OCI-LY3 (cell line): ENCODE measurements at regions not wholly inside any gene's neighbourhood (a gene's known extent, or its start where the extent isn't known, plus 50 kb on each side); places are given as distances from the start of the nearest gene placed in this dataset.

Source experiments
- H2AFZ ChIP-seq: fragments of 200-600, 300-600 bp; shearing (Covaris generic); 2 replicates; pipeline ENCODE4 v1.6.0; 2014; ENCODE audit warnings: antibody characterized with exemption, low read depth, low read length
- H3K27ac ChIP-seq: fragments of 200-600, 300-600 bp; sonication (generic); 2 replicates; pipeline ENCODE4 v1.5.1; 2014; ENCODE audit warnings: mild to moderate bottlenecking, low read length, moderate library complexity, mixed read lengths
- H3K27me3 ChIP-seq: fragments of 200-600, 300-600 bp; sonication (generic); 2 replicates; pipeline ENCODE4 v1.6.1; 2014; ENCODE audit warnings: low read depth, low read length, mixed read lengths
- H3K36me3 ChIP-seq: fragments of 200-600, 300-600 bp; sonication (generic); replicated peaks from 2 replicates; pipeline ENCODE3; 2014; ENCODE audit warnings: low read depth, low read length, mixed read lengths
- H3K4me1 ChIP-seq: fragments of 300-600, 200-600 bp; sonication (generic); 2 replicates; pipeline ENCODE4 v1.6.1; 2014; ENCODE audit warnings: low read length, mixed read lengths
- H3K4me2 ChIP-seq: fragments of 200-600, 300-600 bp; sonication (generic); 2 replicates; pipeline ENCODE4 v1.6.1; 2014; ENCODE audit warnings: low read length, mixed read lengths
- H3K4me3 ChIP-seq: fragments of 300-600, 200-600 bp; sonication (generic); 2 replicates; pipeline ENCODE4 v1.5.1; 2014; ENCODE audit warnings: antibody characterized with exemption, mild to moderate bottlenecking, low read length, moderate library complexity
- H3K79me2 ChIP-seq: fragments of 300-600, 200-600 bp; shearing (Covaris generic); 2 replicates; pipeline ENCODE4 v1.6.1; 2014; ENCODE audit warnings: mild to moderate bottlenecking, low read length, mixed read lengths
- H3K9ac ChIP-seq: fragments of 300-600, 200-600 bp; shearing (Covaris generic); 2 replicates; pipeline ENCODE4 v1.6.0; 2014; ENCODE audit warnings: mild to moderate bottlenecking, low read length, moderate library complexity
- H3K9me3 ChIP-seq: fragments of 200-600, 300-600 bp; shearing (Covaris generic); 2 replicates; pipeline ENCODE4 v1.6.1; 2014; ENCODE audit warnings: low read length, mixed read lengths; ENCODE audit not compliant: insufficient read depth
- H4K20me1 ChIP-seq: fragments of 200-600, 300-600 bp; sonication (generic); 2 replicates; pipeline ENCODE4 v1.6.1; 2016; ENCODE audit warnings: low read length, mixed read lengths; ENCODE audit not compliant: insufficient read depth
- CTCF ChIP-seq: fragments of 200-600, 300-600 bp; sonication (generic); IDR thresholded peaks from 2 replicates; pipeline ENCODE4 v1.5.1; 2014; ENCODE audit warnings: antibody characterized with exemption, low read length, low read depth
- EZH2phosphoT487 ChIP-seq: fragments of 200-600 bp; shearing (Covaris generic); IDR thresholded peaks from 2 replicates; pipeline ENCODE4 v1.6.1; 2018; ENCODE audit warnings: antibody characterized with exemption, mixed run types, low read depth

GRCh38 chr20:12591949-12592470 is 416.8 kb upstream of the SPTLC3 start:
- Histone ChIP-seq H3K79me2 (no peaks in the 10 kb centered on the region), H3K9me3 (no peaks in the 10 kb centered on the region), H3K4me1 (no peaks in the 10 kb centered on the region), H3K9ac (no peak overlapping the region), H3K27ac (no peak overlapping the region), H3K27me3 (no peaks in the 10 kb centered on the region), H3K4me2 (no peak overlapping the region), H3K36me3 (no peaks in the 10 kb centered on the region), H3K4me3 (no peak overlapping the region), H4K20me1 (no peaks in the 10 kb centered on the region), H2AFZ (no peak overlapping the region)
- no peak for TF ChIP-seq EZH2phosphoT487

- Histone ChIP-seq H3K27me3 (no peaks in the 10 kb centered on the region), H3K9ac (no peak overlapping the region), H3K36me3 (no peaks in the 10 kb centered on the region), H3K9me3 (no peaks in the 10 kb centered on the region), H3K79me2 (no peaks in the 10 kb centered on the region), H2AFZ (no peak overlapping the region), H3K27ac (no peak overlapping the region), H4K20me1 (no peaks in the 10 kb centered on the region), H3K4me2 (no peak overlapping the region), H3K4me1 (no peaks in the 10 kb centered on the region), H3K4me3 (no peak overlapping the region)
- TF ChIP-seq CTCF (no peak), EZH2phosphoT487 (no peak)
Measured at GRCh38 chr20:12592756-12593155, 416.0 kb upstream of the SPTLC3 start.

GRCh38 chr20:12593342-12593873 is 415.4 kb upstream of the SPTLC3 start:
- H3K9me3 ChIP-seq, result no peaks in the 10 kb centered on the region
- no peaks in the 10 kb centered on the region for H3K27me3 ChIP-seq
- H3K4me1 ChIP-seq, result no peaks in the 10 kb centered on the region
- no peaks in the 10 kb centered on the region for H4K20me1 ChIP-seq
- no peak for TF ChIP-seq EZH2phosphoT487
- TF ChIP-seq CTCF, result no peak
- no peak overlapping the region for H3K4me3 ChIP-seq
- no peaks in the 10 kb centered on the region for H3K79me2 ChIP-seq
- H3K27ac ChIP-seq, result no peak overlapping the region
- no peak overlapping the region for H2AFZ ChIP-seq
- H3K36me3 ChIP-seq, result no peaks in the 10 kb centered on the region
- H3K4me2 ChIP-seq, result no peak overlapping the region
- no peak overlapping the region for H3K9ac ChIP-seq

GRCh38 chr20:12594410-12595088 is 414.2 kb upstream of the SPTLC3 start:
- H3K27ac ChIP-seq, result no peak overlapping the region
- H3K27me3 ChIP-seq, result no peaks in the 10 kb centered on the region
- no peak overlapping the region for H3K9ac ChIP-seq
- H3K4me1 ChIP-seq, result no peaks in the 10 kb centered on the region
- no peaks in the 10 kb centered on the region for H3K36me3 ChIP-seq
- H3K9me3 ChIP-seq, result no peaks in the 10 kb centered on the region
- H3K4me2 ChIP-seq, result no peak overlapping the region
- no peak overlapping the region; the same call in 1 of the 2 replicates for H2AFZ ChIP-seq
- H3K79me2 ChIP-seq, result no peaks in the 10 kb centered on the region
- TF ChIP-seq EZH2phosphoT487, result no peak
- TF ChIP-seq CTCF, result no peak
- H3K4me3 ChIP-seq, result no peak overlapping the region
- H4K20me1 ChIP-seq, result no peaks in the 10 kb centered on the region
